ENCODE measurements at regions not wholly inside any gene's neighbourhood (a gene's known extent, or its start where the extent isn't known, plus 50 kb on each side); places are given as distances from the start of the nearest gene placed in this dataset.
"Not testable (repeated sequence)": the region's sequence is repeated elsewhere in the genome, so short reads cannot be mapped to it uniquely, and the experiment has no call there.

DNA sequence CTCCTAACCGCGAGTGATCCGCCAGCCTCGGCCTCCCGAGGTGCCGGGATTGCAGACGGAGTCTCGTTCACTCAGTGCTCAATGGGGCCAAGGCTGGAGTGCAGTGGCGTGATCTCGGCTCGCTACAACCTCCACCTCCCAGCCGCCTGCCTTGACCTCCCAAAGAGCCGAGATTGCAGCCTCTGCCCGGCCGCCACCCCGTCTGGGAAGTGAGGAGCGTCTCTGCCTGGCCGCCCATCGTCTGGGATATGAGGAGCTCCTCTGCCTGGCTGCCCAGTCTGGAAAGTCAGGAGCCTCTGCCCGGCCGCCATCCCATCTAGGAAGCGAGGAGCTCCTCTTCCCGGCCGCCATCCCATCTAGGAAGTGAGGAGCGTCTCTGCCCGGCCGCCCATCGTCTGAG is 58.8 kb upstream of the ANKRD30BL start:
- not testable (repeated sequence) for DNase-seq

GRCh38 chr2:132221886-132222285 is 60.1 kb upstream of the ANKRD30BL start:
- DNase-seq = not testable (repeated sequence)

GRCh38 chr2:132252191-132252893 is 90.6 kb upstream of the ANKRD30BL start:
- no peak for DNase-seq

DNA sequence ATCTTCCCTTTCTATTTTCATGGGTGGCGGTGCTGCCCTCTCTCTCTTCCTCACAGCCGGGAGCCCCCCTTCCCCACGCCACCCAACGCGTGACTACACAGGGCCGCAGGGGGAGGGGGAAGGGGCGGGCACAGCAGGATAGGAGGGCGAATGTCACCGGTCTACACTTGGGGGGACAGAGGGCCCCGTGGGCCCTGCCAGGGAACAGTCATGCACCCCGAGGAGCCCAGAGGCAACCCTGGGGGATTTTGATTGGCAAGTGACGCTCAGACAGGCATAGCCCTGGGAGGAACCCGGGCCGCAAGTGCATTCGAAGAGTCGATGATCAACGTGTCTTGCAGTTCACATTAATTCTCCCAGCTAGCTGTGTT is 91.1 kb upstream of the ANKRD30BL start:
- DNase-seq = no peak

DNA sequence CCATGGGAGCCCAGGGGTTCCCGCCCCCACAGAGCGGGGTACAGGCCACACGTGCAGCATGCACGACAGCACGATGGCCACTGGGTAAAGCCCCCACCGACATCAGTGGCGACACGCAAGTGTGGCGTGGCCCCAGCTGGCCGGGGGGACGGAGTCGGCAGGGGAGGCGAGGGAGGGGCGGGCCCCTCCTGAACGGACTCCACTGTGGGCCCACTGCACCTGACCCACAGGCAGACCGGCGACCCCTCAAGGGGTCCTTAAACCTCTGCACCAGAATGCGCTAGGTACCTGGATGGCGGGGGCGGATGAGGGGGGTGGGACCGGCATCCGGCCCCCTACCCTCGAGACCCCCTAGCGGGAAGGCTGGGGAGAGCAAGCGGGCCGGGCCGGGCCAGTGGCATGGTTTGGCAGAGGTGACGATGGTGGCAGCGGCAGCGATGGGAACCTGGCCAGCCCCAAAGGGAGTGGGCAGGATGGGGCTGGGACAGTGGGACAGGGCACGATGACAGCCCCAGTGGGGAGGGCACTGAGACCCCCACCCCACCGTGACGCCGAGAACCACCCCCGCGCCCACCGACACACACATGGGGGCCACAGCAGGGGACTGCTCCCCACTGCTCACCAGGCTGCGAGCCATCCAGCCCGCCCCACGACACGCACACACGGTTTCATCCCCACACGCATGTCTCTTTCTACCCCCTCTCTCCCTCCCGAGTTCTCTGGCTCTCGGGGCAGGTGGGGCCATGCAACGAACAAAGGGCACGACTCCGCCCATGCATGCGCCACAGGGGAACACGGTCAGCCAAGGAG is 91.9 kb upstream of the ANKRD30BL start:
- DNase-seq = no peak

DNA sequence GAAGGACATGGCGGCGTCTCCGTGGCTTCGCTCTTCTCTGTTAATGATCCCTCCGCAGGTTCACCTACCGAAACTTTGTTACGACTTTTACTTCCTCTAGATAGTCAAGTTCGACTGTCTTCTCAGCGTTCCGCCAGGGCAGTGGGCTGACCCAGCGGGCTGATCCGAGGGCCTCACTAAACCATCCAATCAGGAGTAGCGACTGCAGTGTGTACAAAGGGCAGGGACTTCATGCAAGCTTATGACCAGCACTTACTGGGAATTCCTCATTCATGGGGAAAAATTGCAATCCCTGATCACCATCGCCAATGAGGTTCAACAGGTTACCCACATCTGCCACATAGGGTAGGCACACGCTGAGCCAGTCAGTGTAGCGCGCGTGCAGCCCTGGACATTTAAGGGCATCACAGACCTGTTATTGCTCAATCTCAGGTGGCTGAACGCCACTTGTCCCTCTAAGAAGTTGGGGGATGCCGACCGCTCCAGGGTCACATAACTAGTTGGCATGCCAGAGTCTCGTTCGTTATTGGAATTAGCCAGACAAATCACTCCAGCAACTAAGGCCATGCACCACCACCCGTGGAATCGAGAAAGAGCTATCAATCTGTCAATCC is 92.7 kb upstream of the ANKRD30BL start:
- DNase-seq = not testable (repeated sequence)

- no peak for DNase-seq
Observed at GRCh38 chr2:132255714-132256113, 94.0 kb upstream of the ANKRD30BL start.

- DNase-seq = no peak
Observed at GRCh38 chr2:132256251-132256902, 94.6 kb upstream of the ANKRD30BL start.

DNA sequence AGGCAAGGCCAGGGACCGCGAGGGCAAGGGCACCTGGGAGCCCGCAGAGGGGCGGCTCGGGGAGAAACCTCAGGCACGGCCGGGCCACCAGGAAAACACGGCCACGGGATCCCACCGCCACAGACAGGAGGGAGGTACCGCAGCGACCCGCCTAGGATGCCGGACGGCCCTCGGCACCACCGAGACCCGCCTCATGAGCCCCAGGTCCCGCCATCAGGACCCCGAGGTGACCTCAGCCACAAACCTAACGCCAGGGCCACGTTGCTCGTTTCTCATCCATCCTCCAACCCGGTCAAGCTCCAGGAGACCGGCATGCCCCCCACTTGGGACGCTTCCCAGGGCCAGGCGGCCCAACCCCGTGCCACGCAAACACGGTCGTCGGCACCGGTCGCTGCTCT is 95.2 kb upstream of the ANKRD30BL start:
- not testable (repeated sequence) for DNase-seq

DNA sequence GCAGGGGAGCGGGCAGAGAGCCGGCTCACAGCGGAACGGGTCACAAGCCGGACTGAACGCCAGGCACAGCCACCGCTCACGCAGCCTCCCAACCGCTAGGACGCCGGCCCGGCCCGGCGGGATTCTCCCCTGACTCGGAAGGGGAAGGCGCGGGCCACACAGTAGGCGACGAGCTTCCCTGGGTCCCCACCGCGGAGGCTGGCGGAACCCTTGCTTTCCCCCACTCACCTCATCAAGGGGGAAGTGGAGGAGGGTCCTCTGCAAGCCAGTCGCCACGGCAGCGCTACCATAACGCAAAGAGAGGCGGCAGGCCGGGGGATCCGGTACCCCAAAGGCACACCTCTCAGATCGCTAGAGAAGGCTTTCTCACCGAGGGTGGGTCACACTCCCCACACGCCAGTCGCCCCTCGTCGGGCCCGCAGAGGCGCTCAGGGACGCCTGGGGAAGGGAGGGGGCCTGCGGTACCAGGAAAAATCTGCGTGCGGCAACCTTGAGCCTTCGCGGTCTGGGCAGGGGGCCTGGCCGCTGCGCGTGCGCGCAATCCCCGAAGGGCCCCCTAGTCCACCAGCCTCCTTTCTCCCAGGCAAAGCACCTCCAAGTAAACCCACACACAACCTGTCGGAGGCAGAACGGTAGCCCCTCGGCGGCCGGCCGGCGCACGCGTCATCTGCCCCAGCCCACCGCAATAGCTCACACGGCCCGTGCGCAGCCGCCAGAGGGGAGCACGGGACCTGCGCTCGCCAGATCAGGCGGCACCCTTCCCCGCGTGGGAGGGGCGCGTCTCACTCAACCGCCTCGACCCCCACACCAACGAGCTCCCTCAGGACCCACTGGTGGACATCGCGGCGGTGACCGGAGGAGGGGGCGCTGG is 95.8 kb upstream of the ANKRD30BL start:
- DNase-seq = not testable (repeated sequence)

DNA sequence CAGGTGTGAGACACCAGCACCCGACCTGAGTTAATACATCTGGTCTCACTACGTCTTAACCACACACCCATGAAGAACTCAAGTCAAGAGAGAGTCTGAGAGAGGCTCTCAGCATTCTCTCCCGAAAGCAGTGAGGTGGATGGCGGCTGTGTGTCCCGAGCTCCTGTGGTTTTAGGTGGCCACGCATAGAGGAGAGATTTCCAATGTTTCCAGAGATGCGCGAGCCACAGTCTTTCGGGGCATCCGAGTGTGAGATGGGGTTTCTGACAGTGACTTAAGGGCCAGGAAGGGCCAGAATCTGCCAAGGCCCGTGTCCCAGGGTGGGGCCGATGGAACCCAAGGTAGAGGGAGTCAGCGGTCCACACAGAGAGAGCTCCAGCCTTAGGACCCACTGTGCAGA is 97.5 kb upstream of the ANKRD30BL start:
- DNase-seq = not testable (repeated sequence)

DNA sequence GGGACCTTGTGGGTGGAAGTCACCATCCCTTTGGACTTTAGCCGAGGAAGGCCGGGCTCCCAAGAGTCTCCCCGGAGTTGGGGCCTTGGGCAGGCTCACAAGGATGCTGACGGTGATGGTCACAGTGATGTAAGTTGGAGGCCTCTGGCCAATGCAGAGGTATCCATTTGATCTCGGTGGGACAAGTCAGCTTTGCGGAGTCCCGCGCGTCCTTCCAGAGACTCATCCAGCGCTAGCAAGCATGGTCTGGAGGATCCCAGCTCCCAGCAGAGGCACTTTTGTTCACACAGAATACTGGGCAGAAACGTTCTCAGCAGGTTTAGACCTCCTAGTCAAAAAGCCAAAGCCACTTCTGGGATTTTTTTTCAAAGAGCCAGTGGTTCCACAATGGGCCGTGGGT is 103.8 kb upstream of the ANKRD30BL start:
- not testable (repeated sequence) for DNase-seq

DNA sequence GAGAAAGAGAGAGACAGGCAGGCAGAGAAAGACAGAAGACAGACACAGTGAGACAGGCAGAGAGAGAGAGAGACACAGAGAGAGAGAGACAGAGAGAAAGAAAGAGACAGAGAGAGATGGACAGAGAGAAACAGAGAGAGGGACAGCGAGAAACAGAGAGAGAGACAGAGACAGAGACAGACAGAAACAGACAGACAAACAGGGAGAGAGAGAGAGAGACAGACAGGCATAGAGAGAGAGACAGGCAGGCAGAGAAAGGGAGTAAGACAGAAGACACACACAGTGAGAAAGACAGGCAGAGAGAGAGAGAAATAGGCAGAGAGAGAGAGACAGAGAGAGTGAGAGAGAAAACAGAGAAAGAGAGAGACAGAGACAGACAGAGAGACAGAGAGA is 105.3 kb upstream of the ANKRD30BL start:
- no peak for DNase-seq

- not testable (repeated sequence) for DNase-seq
Observed at GRCh38 chr2:132267498-132268283, 105.9 kb upstream of the ANKRD30BL start.

GRCh38 chr2:132268284-132268976 is 106.7 kb upstream of the ANKRD30BL start:
- DNase-seq = not testable (repeated sequence)

DNA sequence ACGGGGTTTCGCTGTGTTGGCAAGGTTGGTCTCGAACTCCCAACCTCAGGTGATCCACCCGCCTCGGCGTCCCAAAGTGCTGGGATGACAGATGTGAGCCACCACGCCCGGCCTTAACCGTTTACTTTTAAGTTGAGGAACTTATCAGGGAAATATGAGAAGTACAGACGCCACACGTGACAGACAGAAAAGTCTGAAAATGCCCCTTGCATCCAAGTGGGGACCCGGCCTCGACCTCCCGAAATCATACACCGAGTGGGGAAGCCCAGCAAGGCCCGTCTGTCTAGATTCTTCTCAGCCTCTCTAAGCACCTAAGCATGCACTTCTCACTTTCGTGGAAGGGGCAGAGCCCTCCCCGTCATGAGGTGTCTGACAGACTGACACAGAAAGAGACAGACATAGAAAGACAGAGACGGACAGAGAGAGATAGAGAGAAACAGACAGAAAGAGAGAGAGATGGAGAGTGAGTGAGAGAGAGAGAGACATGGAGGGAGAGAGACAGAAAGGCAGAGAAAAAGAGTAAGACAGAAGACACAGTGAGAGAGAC is 107.3 kb upstream of the ANKRD30BL start:
- no peak for DNase-seq

GRCh38 chr2:132270255-132270654 is 108.5 kb upstream of the ANKRD30BL start:
- DNase-seq = no peak

- no peak for DNase-seq
Observed at GRCh38 chr2:132270981-132271546, 109.3 kb upstream of the ANKRD30BL start.

- DNase-seq = not testable (repeated sequence)
Observed at GRCh38 chr2:132271794-132272193, 110.0 kb upstream of the ANKRD30BL start.

DNA sequence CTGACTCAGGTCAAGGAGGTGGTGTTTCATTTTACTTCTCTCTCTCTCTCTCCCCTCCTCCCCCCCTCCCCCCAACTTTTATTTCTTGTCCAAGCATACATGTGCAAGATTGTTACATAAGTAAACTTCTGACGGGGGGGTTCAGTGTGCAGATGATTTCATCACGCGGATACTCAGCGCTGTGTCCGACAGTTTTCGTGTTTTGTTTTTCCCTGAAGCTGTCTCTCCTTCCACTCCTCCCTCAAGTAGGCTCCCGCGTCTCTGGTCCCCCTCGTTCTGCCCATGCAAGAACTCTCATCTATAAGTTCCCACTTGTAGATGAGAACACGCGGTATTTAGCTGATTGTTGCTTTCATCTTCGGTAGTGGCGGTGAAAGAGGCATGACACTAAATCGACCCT is 111.0 kb upstream of the ANKRD30BL start:
- DNase-seq = no peak
